HG02943 (cell line): ENCODE measurements at regions not wholly inside any gene's neighbourhood (a gene's known extent, or its start where the extent isn't known, plus 50 kb on each side); places are given as distances from the start of the nearest gene placed in this dataset.
A peak's percentile ranks its signal among the peaks of the same experiment; 100 is the strongest.
"Not testable (repeated sequence)": the region's sequence is repeated elsewhere in the genome, so short reads cannot be mapped to it uniquely, and the experiment has no call there.

Experiments used
- ATAC-seq: cut with Tn5 transposase; IDR thresholded peaks from one replicate; pipeline ENCODE4 v1.9.1; 2021; ENCODE audit warnings: mild to moderate bottlenecking, low read depth, moderate library complexity; ENCODE audit not compliant: unreplicated experiment

DNA sequence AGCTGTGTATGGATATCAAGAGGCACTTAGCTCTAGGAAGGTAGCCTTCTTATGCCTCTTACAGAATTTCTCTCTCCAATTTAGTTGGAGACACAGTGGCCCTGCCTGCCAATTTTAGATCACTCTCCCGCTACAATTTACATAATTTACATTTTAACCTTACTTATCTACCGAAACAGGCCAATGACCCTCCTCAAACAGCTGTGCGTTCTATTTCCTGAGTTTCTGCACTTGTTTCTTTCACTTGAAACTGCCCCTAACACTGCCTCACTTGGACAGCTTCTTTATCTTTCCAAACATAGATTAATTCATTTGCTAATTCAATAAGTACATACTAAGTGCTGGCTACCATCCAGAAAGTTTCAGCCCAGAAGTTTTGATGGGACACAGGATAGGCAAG, 52.9 kb upstream of the HDDC2 start:
- ATAC-seq, result peak; percentile 45

DNA sequence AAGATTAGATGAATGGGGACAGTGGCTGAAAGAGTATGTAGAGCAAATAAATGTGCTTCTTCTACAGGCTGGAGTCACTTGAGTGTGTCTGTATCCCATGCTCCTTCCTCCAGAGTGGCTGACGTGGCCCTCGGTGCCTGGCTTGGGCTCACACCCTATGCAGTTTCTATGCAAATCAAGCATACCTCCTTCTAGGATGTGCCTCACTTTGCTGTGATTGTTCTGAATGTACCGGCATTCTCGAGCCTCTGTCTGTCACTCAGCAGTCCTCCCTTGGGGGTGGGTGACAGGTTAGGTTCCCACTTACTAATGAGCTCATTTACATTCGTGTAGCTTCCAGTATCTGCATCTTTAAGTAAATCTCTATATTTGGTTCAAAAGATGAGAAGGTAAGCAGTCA, 55.1 kb upstream of the HDDC2 start:
- peak; percentile 43 for ATAC-seq

DNA sequence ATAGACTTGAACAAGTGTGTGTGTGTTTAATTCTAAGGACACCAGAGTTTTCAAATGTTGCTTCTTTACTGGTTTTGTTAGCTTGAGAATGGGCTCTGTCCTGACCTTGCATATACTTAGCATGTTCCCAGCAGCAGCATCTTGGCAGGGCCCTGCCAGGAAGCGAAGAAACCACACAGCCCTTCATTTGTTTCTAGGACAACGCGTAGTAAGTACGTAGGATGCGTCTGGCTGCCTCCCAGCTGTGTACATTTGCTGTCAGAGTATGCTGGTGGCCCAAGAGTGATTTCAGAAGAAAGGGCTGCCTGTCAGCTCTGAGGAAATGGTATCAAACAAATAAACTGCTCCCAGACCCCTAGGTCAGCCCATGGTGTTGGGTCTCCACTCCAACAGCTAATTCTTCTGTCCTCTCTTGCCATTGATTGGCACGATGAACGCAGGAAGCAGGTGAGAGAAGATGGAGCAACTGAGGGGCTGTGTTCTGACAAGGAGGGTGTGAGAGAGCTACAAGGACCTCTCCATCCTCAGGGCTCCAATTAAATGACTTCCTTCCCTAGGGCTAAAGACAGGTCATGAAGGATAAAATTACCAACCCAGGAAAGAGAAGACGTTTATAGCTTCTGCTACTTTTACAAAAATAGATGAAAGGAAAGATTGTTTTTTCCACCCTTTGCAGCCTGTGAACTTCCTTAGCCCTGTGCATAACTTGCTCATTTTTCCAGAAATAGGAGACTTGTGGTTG, 55.9 kb upstream of the HDDC2 start:
- peak; percentile 69 for ATAC-seq

DNA sequence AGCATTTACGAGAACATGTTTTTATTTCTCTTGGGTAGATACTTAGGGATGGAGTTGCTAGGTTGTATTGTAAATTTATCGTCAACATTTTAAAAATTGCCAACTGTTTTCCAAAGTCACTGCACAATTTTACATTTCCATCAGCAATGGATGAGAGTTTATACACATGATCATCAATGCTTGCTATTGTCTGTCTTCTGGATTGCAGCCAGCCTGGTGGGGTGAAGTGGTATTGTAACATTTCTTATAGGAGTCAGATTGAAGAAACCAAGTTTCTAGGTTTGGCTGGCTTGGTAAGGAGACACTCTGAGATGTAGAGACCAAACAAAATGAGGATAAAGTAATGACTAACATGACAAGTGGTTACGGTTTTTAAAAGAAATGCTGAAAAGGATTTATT, 57.1 kb upstream of the HDDC2 start:
- no peak for ATAC-seq

DNA sequence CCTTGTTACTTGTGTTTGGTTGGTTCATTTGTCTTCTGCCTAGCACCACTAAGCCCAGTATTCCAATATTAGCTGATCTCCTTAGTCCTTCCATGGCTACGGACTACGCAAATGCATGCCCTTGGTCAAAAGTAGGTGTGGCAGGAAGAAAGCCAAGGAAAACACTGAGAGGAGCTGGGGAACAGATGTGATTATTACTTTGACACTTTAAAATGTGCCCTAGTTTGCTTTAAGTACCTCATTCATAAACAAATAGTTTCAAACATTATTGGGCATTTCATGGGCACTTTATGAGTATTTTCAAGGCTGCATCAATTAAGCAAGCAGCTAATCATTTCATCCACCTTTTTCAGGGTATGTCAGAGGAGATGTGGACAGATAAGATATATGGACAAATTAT, 60.1 kb upstream of the HDDC2 start:
- ATAC-seq, result no peak

DNA sequence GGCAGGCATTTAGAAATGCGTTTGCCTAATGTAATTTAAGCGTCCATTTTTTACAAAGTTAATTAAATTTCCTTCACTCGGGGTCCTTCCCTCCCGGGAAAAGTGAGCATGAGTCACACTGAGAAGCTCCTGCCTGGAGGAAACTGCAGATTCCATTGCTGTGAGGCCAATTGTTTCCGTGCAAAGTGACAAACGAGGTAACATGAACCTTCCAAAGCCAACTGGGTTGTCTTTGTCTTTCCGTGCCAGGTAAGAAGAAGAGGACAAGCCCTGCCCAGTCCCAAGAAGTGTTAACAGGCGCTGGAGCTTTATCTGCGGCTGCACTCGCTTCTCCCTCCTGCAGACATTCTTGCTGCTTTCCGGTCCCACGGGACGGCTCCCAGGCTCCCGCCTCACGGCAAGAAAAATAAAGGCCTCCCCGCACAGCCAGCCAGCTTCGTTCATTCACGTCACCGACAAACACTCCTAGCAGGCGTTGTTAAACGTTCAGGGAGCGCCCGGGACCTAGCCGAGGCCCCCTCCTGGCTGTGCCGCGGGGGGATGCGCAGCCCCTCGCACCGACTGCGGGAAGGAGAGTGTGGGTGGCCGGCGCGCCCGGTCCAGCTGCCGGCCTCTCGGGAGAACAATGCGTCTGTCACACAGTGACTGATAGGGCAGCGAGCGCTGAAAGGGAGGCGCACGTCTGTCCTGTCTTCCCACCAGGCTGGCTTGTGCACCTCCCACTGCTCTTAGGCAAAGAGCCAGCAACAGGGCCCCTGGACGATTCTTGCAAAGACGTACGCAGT, 61.5 kb upstream of the HDDC2 start:
- ATAC-seq, result no peak

DNA sequence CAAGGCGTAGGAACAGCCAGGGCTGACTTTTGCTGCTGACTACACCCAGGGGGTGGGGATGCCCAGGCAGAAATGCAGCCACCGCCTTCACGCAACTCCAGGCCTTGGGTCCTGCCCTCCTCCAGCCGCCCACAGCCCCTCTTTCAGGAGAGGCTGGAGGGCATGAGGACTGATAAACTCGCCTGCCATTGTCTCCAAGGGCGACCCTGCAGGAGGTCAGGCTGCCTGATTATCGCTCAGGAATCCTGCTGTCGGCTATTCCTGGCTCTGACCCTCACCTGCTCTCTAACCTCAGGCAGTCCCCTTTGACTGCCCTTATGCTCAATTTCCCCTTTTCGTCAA, 62.0 kb upstream of the HDDC2 start:
- no peak for ATAC-seq

DNA sequence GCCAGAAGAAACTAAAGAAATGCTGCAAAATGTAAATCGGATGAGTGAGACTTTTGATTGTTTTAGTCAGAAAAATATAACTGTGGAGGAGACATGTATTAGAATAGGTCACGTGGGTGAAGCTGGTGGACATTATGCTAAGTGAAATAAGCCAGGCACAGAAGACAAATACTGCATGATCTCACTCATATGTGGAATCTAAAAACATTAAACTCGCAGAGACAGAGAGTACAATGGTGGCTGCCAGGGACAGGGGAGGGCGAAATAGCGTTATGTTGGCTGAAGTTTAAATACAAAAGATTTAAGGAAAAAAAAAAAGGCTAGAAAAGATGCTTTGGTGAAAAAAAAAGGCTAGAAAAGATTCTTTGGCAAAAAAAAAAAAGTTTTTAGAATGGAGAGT, 63.5 kb upstream of the HDDC2 start:
- ATAC-seq, result no peak

DNA sequence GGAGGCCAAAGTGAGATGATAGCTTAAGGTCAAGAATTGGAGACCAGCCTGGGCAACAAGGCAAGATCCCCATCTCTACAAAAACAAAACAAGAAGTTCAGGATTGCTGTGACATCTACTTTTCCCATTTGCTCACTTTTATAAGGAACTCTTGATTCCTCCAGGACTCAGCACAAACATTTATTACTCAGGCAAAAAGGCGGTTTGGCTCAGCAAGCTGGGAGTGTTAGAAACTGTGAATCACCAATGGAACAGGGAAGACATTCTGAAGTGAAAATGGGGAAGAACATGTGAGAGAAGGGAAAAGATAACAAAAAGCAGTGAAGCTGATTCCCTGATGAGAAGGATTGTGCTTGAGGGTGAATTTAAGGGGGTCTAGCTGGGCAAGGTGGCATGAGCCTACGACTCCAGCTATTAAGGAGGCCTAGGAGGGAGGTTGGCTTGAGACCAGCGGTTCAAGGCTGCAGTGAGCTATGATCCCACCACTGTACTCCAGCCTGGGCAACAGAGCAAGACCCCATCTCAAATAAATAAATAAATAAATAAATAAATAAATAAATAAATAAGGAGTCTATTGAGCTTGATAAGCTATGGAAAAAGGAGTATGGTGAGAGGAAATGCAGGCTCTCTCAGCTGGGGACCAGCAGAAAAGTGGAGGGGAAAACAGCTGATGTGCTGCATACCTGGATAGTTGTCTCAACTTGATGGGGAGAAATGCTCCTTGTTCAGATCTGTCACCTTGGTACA, 65.4 kb upstream of the HDDC2 start:
- no peak for ATAC-seq

DNA sequence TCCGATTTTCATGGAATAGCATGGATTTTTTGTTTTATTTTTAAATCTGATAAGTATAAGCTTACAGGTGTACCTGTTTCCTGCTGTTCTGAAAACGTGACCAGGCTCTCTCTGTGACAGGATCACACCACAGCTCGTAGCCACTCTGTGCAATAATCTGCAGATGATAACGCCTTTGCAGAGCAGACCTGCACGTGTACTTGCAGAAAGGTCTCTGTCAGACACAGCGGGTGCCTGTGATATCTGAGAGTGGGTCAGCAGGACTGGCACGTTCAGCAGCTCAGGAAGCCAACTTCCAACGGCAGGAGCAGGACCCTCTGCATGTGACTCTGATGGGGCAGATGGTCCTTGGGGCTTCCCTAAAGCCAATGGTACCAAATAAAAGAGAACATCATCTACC, 68.6 kb upstream of the HDDC2 start:
- no peak for ATAC-seq

DNA sequence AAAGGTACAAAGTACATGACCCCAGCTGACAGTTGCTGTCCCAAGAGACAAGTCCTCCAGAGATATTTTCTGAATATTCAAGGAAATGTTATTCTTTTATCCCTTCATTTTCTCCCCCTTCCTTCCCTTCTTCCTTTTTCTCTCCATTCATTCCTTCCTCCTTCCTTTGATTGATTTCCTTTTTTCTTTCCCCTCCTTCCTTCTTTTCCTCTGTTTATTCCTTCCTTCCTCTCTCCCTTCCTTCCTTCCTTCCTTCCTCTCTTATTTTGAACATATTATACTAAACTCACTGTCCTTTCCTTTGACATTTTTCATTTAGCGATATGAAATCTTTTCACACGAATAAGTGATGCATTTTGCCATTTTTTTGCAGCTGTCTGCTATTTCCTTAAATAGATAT, 73.2 kb upstream of the HDDC2 start:
- ATAC-seq, result no peak

DNA sequence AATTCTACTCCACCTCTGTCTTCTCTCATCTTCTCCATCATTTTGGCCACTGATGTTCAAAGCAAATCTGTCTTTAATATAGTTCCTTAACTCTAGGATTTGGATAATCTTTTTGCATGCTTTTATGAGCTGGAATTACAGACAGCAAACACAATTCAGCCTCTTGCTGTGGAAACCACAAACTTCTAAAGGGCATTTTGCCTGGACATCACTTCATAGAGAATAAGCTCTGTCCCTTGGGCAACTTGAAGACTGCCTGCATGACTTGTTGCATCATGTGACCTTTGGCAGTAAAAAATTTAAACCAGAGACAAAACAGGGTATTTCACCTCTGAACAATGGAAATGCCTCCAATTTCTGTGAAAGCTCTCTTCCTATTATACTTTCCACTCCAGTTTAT, 74.1 kb upstream of the HDDC2 start:
- ATAC-seq, result no peak

DNA sequence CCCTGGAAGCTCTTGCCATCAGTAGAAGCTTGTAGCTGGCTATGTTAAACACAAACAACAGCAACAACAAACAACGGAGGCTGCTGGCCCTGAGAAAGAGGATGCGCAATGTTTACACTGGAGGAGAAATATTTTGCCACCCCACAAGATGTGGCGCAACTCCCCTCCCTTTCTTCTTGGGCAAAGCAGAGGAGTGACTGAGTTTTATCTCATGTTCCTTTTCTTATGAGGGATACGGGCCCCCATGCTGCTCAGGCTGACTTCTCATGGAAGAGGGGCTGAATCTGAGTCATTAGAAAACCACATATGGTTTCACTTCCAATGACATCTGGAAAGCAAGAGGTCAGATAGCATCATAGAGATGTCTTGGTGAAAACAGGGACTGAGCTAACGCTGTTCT, 75.9 kb upstream of the HDDC2 start:
- no peak for ATAC-seq

DNA sequence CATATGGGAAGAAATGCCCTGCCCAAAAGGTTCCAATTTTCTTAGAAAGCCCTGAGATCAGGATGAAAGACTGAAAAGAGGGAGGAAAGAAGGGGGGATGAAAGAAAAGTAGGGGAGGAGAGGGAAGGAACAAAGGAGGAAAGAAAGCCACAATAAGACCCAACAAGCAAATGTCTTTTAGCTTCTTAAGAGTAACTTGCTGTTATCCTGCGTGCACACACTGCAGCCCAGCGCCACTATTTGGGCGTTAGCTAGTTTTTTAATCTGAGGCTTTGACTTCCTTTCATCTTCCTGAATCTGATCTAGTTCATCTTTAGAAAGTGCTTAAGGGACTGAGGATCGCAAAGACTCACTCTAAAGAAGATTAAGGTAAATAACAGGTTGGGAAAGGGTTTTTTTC, 77.4 kb upstream of the HDDC2 start:
- no peak for ATAC-seq

DNA sequence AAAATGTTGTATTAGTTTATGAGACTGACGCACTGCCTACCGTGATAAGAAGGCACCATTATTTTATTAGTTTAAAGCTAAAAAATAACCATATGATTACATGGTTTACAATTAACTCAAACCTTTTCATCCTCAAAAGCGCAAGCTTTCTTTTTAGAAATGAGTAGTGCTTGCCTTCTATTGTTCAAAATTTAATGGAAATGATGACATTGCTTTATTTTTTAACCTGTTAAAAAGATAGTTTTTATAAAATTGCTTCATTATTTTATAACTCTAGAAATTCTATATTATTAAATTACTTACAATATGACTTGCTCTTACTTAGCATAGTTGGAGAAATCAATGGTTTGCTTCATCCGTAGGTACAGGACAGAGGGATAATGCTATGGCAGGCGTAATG, 78.7 kb upstream of the HDDC2 start:
- ATAC-seq, result no peak

DNA sequence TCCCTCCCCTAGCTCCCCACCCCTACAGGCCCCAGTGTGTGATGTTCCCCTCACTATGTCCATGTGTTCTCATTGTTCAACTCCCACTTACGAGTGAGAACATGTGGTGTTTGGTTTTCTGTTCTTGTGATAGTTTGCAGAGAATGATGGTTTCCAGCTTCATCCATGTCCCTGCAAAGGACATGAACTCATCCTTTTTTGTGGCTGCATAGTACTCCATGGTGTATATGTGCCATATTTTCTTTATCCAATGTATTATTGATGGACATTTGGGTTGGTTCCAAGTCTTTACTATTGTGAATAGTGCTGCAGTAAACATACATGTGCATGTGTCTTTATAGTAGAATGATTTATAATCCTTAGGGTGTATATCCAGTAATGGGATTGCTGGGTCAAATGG, 84.6 kb upstream of the HDDC2 start:
- ATAC-seq, result not testable (repeated sequence)

DNA sequence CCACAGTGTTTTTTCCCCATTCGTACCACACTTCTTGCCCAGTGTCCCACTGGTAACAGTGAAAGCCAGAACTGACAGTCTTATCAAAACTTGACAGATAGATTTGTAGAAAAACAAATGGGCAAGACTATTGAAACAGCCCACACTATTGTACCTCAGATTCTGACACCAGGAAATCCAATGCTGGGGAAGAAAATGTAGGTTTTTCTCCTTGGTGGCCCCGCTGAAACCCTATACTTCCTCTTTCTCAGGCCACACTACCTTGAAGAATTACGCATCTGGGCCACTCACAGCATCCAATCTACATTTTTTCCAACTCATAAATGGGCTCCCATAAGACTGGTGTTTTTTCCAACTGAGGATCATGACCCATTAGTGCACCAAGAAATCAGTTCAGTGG, 90.9 kb upstream of the HDDC2 start:
- peak; percentile 62 for ATAC-seq

DNA sequence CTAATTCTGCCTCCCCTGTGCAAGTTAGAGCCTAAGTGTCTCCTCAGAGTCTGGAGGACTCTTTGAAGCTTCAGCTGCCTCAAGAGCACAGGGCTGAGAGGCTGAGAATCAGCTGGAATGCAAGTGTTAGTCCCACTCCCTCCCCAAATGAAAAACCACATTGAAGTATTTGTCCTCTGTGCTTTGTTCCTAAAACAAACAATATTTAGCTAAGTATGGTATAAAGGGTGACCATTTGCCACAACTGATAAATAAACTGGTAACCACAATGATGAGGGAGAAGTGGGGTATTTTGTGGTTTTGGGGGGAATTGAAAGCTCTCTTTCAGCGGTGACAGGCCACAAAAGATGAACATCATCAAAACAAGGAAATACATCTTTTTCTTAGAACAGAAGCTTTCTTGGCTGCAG, 91.7 kb upstream of the HDDC2 start:
- ATAC-seq, result no peak

DNA sequence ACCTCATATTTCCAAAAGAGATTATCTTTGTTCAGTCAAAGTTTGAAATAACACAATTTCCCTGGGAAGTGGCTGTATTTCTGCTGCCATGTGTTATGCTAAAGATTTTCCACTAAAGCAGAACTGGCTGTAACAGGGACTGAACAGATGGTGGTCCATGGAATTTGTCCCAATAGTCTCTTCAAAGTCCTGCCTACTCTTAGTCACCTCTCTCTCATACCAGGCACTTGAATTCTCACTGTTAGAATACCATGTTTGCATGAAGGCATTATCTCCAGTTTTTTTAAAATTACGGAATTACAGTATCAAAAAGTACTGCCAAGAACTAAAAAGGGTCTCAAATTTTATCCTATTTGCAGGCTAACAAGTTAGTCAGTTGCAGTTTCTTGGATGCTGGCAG, 105.0 kb upstream of the HDDC2 start:
- no peak for ATAC-seq

DNA sequence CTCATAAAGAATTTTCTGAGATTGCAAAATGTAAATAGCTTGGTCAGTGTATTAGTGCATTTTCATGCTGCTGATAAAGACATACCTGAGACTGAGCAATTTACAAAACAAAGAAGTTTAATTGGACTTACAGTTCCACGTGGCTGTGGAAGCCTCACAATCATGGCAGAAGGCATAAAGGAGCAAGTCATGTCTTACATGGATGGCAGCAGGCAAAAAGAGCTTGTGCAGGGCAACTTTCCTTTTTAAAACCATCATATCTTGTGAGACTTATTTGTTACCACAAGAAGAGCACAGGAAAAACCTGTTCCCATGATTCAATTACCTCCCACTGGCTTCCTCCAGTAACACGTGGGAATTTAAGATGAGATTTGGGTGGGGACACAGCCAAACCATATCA, 112.7 kb upstream of the HDDC2 start:
- ATAC-seq, result no peak

DNA sequence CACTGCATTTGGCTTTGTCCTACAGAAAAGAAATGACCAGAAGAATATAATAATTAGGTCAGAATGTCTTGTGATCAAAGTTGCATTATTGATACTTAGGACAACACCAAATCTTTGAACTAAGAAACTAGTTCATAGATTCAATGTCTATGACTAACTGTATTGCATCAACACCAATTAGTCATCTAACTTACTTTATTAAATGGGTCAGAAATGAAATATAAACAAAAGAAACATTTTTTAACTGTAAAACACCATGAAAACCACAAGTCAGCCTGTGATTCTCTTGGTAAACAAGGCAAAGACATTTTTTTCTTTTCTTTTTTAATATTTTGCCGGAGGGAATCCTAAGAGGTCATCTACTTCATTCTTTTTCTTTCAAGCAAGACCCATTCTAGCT, 114.1 kb upstream of the HDDC2 start:
- no peak for ATAC-seq

DNA sequence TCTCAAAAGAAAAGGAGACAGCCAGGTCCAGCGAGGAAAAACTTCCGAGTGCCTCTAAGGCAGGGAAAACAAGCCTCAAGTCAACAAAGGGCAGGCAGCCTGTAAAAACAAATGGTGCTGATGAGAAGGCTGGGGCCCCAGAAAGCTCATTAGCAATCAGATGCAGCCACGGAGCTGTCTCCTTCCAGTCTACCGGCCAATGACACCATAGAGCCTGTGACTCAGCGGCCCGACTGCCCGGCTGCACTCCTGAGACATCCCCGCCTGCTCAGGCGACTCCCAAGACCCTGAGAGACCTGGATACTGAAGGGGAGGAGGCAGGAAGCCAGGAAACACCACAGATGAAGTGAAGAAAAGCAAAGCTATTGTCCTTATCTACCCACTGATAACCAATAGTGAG, 120.1 kb upstream of the HDDC2 start:
- no peak for ATAC-seq
